SU-DHL-6 (cell line): ENCODE measurements at regions not wholly inside any gene's neighbourhood (a gene's known extent, or its start where the extent isn't known, plus 50 kb on each side); places are given as distances from the start of the nearest gene placed in this dataset.

Experiments used
- CTCF ChIP-seq: fragments of 200-600 bp; sonication (generic); IDR thresholded peaks from one replicate; pipeline ENCODE4 v1.5.1; 2017; ENCODE audit warnings: antibody characterized with exemption, mild to moderate bottlenecking, low read length, moderate library complexity; ENCODE audit not compliant: insufficient read depth, poor library complexity, severe bottlenecking
- EZH2phosphoT487 ChIP-seq: fragments of 200-600 bp; sonication (generic), shearing (Covaris generic); conservative IDR thresholded peaks from 2 replicates; pipeline ENCODE4 v1.6.1; 2018; ENCODE audit warnings: mild to moderate bottlenecking, antibody characterized with exemption, low read length, moderate library complexity, mixed read lengths

- TF ChIP-seq CTCF (no peak), EZH2phosphoT487 (no peak)
Measured at GRCh38 chr19:31513841-31514240, 164.6 kb upstream of the TSHZ3 start.
